ENCODE measurements at regions not wholly inside any gene's neighbourhood (a gene's known extent, or its start where the extent isn't known, plus 50 kb on each side); places are given as distances from the start of the nearest gene placed in this dataset.

DNA sequence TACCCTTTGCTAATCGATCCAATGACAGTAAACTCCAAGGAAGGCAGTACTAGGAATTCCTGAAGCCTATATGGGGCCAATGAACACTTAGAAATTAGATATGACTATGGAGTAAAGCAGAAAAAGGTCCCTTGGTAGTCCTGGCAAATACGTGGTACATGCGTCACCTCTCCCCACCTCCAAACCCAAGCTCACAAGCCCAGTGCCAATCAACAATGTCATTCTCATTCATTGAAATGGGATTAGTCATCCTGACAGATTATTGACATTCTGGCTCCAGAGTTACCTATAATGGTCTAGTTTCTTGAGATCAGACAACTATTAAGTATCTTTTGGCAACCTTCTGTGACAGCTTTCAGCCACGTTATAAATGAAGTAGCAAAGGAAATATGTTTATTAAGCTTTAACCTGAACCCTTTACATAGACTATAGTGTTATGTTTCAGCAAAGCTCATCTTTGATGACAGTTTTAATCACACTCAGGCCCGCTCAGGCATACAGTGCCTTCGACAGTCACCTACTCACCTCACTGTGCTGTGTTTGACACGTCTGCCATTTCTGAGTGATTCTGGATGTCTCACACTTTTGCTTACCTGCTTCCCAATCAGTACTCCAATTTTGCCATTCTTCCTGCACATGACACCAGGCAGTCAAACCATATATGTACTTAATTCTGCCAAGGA lies 69.6 kb upstream of the ADO start:
- Histone ChIP-seq H3K4me3 (no peak overlapping the region), H3K27ac (no peak overlapping the region), H3K27me3 (replicated peaks in 1 of 7) (no peaks in the 10 kb centered on the region), H3K36me3 (no peaks in the 10 kb centered on the region), H3K4me1 (peaks cover 9 to 46% (median 27%) of the 10 kb centered on the region in 6 donors), H3K9me3 (no peaks in the 10 kb centered on the region)
- intact Hi-C loops (cut with DNase I; ENCODE audit: low total_unique reads) = no loop called here
- WGBS, 5 donors = 89 to 96% (median 95%) methylated on average over 7 of the region's 7 CpGs
- no peak for DNase-seq
- TF ChIP-seq POLR2AphosphoS5 (IDR thresholded peaks at IDR 0.05) = no peak
- TF ChIP-seq POLR2A (IDR thresholded peaks at IDR 0.05) = no peak
- TF ChIP-seq, protein P1, sequence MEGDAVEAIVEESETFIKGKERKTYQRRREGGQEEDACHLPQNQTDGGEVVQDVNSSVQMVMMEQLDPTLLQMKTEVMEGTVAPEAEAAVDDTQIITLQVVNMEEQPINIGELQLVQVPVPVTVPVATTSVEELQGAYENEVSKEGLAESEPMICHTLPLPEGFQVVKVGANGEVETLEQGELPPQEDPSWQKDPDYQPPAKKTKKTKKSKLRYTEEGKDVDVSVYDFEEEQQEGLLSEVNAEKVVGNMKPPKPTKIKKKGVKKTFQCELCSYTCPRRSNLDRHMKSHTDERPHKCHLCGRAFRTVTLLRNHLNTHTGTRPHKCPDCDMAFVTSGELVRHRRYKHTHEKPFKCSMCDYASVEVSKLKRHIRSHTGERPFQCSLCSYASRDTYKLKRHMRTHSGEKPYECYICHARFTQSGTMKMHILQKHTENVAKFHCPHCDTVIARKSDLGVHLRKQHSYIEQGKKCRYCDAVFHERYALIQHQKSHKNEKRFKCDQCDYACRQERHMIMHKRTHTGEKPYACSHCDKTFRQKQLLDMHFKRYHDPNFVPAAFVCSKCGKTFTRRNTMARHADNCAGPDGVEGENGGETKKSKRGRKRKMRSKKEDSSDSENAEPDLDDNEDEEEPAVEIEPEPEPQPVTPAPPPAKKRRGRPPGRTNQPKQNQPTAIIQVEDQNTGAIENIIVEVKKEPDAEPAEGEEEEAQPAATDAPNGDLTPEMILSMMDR (IDR thresholded peaks at IDR 0.05 in 8 of 11, conservative IDR thresholded peaks at IDR 0.05 in 3 of 11) = no peak

- 32 to 42% (median 40%) methylated on average over 2 of the region's 2 CpGs for WGBS, 5 donors
- TF ChIP-seq POLR2AphosphoS5 (IDR thresholded peaks at IDR 0.05) (no peak), POLR2A (IDR thresholded peaks at IDR 0.05) (no peak)
- TF ChIP-seq, protein P1 (IDR thresholded peaks at IDR 0.05 in 8 of 11, conservative IDR thresholded peaks at IDR 0.05 in 3 of 11) = no peak
- intact Hi-C loops (cut with DNase I; ENCODE audit: low total_unique reads) = no loop called here
- H3K4me1 ChIP-seq = peaks cover 9 to 46% (median 27%) of the 10 kb centered on the region in 6 donors
- no peaks in the 10 kb centered on the region for H3K36me3 ChIP-seq
- no peak overlapping the region for H3K4me3 ChIP-seq
- H3K27me3 ChIP-seq (replicated peaks in 1 of 7) = no peaks in the 10 kb centered on the region
- H3K9me3 ChIP-seq = no peaks in the 10 kb centered on the region
- DNase-seq = no peak
- H3K27ac ChIP-seq = no peak overlapping the region
These were observed 68.9 kb upstream of the ADO start for GRCh38 chr10:62735464-62736167.

- H3K9me3 ChIP-seq = no peaks in the 10 kb centered on the region
- H3K4me1 ChIP-seq = peaks cover 9 to 46% (median 27%) of the 10 kb centered on the region in 6 donors
- 58 to 88% (median 74%) methylated on average over 2 of the region's 2 CpGs for WGBS, 5 donors
- H3K4me3 ChIP-seq = no peak overlapping the region
- H3K27me3 ChIP-seq (replicated peaks in 1 of 7) = no peaks in the 10 kb centered on the region
- no peaks in the 10 kb centered on the region for H3K36me3 ChIP-seq
- no peak overlapping the region for H3K27ac ChIP-seq
- TF ChIP-seq POLR2A (IDR thresholded peaks at IDR 0.05) = no peak
- no peak for TF ChIP-seq POLR2AphosphoS5 (IDR thresholded peaks at IDR 0.05)
- TF ChIP-seq, protein P1 (IDR thresholded peaks at IDR 0.05 in 8 of 11, conservative IDR thresholded peaks at IDR 0.05 in 3 of 11) = no peak
- no peak for DNase-seq
- intact Hi-C loops (cut with DNase I; ENCODE audit: low total_unique reads) = no loop called here
These were observed 68.4 kb upstream of the ADO start for GRCh38 chr10:62736168-62736546.

DNA sequence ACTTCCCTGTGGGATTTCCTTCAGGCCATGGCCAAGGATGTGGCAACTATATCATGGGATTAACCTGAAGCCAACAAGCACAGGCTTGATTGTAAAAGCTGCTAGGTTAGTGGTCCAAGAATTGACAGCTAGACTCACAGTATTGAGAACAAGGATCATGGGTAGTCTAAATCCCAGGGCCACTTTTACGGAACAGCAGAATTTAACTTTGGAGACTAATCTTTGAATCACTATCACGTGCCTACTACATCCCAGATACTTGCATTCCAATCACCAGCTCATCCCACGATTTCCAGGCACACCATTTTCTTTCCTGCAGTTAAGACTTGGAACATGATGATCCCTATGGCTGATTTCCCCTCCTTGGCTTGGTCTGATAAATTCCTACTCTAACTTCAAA lies 65.6 kb upstream of the ADO start:
- Histone ChIP-seq H3K27me3 (replicated peaks in 1 of 7) (no peaks in the 10 kb centered on the region), H3K9me3 (no peaks in the 10 kb centered on the region), H3K4me3 (no peak overlapping the region), H3K27ac (no peak overlapping the region), H3K4me1 (peaks cover 6 to 39% (median 24%) of the 10 kb centered on the region in 6 donors), H3K36me3 (no peaks in the 10 kb centered on the region)
- intact Hi-C loops (cut with DNase I; ENCODE audit: low total_unique reads) = no loop called here
- no peak for DNase-seq
- 64 to 84% (median 72%) methylated on average over 3 of the region's 3 CpGs for WGBS, 5 donors
- no peak for TF ChIP-seq POLR2AphosphoS5 (IDR thresholded peaks at IDR 0.05)
- TF ChIP-seq, protein P1 (IDR thresholded peaks at IDR 0.05 in 8 of 11, conservative IDR thresholded peaks at IDR 0.05 in 3 of 11) = no peak
- TF ChIP-seq POLR2A (IDR thresholded peaks at IDR 0.05) = no peak

Data from spleen (tissue), 11 donors.